ENCODE measurements at regions not wholly inside any gene's neighbourhood (a gene's known extent, or its start where the extent isn't known, plus 50 kb on each side); places are given as distances from the start of the nearest gene placed in this dataset.
"Not testable (repeated sequence)": the region's sequence is repeated elsewhere in the genome, so short reads cannot be mapped to it uniquely, and the experiment has no call there.

- Histone ChIP-seq H3F3A (ENCODE audit: control insufficient read depth, insufficient read depth) (no peaks in the 10 kb centered on the region), H3K27ac (ENCODE audit: low read depth, low read length) (no peak overlapping the region), H3K4me2 (ENCODE audit: low read length) (no peak overlapping the region), H3K9me2 (replicated peaks; ENCODE audit: control insufficient read depth, low read length) (no peaks in the 10 kb centered on the region), H3K4me3 (ENCODE audit: low read length) (no peak overlapping the region), H3K36me3 (ENCODE audit: control insufficient read depth, low read length) (no peaks in the 10 kb centered on the region), H3K27me3 (ENCODE audit: control insufficient read depth, low read length) (no peaks in the 10 kb centered on the region), H3K9me3 (ENCODE audit: control insufficient read depth, insufficient read depth, low read length) (no peaks in the 10 kb centered on the region), H3K4me1 (ENCODE audit: control insufficient read depth, low read length) (no peaks in the 10 kb centered on the region), H4K20me1 (ENCODE audit: control insufficient read depth, insufficient read depth, low read depth, low read length) (no peaks in the 10 kb centered on the region), H3K79me2 (ENCODE audit: control insufficient read depth, low read length) (no peaks in the 10 kb centered on the region)
- no peak for TF ChIP-seq EZH2phosphoT487 (IDR thresholded peaks at IDR 0.05; ENCODE audit: borderline replicate concordance, low read length)
- no peak for TF ChIP-seq CTCF (IDR thresholded peaks at IDR 0.05; ENCODE audit: low read depth, low read length, poor library complexity, severe bottlenecking)
Observed at GRCh38 chr9:87206064-87206661, 258.9 kb upstream of the GAS1 start.

GRCh38 chr9:87210658-87211057 lies 263.4 kb upstream of the GAS1 start:
- not testable (repeated sequence) for H3K36me3 ChIP-seq (ENCODE audit: control insufficient read depth, low read length); H3F3A ChIP-seq (ENCODE audit: control insufficient read depth, insufficient read depth)

GRCh38 chr9:87211669-87212068 lies 264.4 kb upstream of the GAS1 start:
- Histone ChIP-seq H3K36me3 (ENCODE audit: control insufficient read depth, low read length) (no peaks in the 10 kb centered on the region), H3K27me3 (ENCODE audit: control insufficient read depth, low read length) (no peaks in the 10 kb centered on the region), H3K27ac (ENCODE audit: low read depth, low read length) (no peak overlapping the region), H3K9me3 (ENCODE audit: control insufficient read depth, insufficient read depth, low read length) (no peaks in the 10 kb centered on the region), H4K20me1 (ENCODE audit: control insufficient read depth, insufficient read depth, low read depth, low read length) (no peaks in the 10 kb centered on the region), H3K4me1 (ENCODE audit: control insufficient read depth, low read length) (no peaks in the 10 kb centered on the region), H3F3A (ENCODE audit: control insufficient read depth, insufficient read depth) (no peaks in the 10 kb centered on the region), H3K4me3 (ENCODE audit: low read length) (no peak overlapping the region), H3K79me2 (ENCODE audit: control insufficient read depth, low read length) (no peaks in the 10 kb centered on the region), H3K4me2 (ENCODE audit: low read length) (no peak overlapping the region), H3K9me2 (replicated peaks; ENCODE audit: control insufficient read depth, low read length) (no peaks in the 10 kb centered on the region)
- TF ChIP-seq CTCF (IDR thresholded peaks at IDR 0.05; ENCODE audit: low read depth, low read length, poor library complexity, severe bottlenecking) (no peak), EZH2phosphoT487 (IDR thresholded peaks at IDR 0.05; ENCODE audit: borderline replicate concordance, low read length) (no peak)

More at GRCh38 chr9:87210658-87211057, 263.4 kb upstream of the GAS1 start:
- H3K79me2 ChIP-seq (ENCODE audit: control insufficient read depth, low read length); H3K27me3 ChIP-seq (ENCODE audit: control insufficient read depth, low read length); H3K9me2 ChIP-seq (replicated peaks; ENCODE audit: control insufficient read depth, low read length); H4K20me1 ChIP-seq (ENCODE audit: control insufficient read depth, insufficient read depth, low read depth, low read length); H3K27ac ChIP-seq (ENCODE audit: low read depth, low read length); H3K4me1 ChIP-seq (ENCODE audit: control insufficient read depth, low read length); H3K4me3 ChIP-seq (ENCODE audit: low read length); H3K4me2 ChIP-seq (ENCODE audit: low read length); H3K9me3 ChIP-seq (ENCODE audit: control insufficient read depth, insufficient read depth, low read length): not testable (repeated sequence)

- Histone ChIP-seq H3K27me3 (ENCODE audit: control insufficient read depth, low read length) (no peaks in the 10 kb centered on the region), H3K4me2 (ENCODE audit: low read length) (no peak overlapping the region), H3F3A (ENCODE audit: control insufficient read depth, insufficient read depth) (no peaks in the 10 kb centered on the region), H3K4me1 (ENCODE audit: control insufficient read depth, low read length) (no peaks in the 10 kb centered on the region), H3K4me3 (ENCODE audit: low read length) (no peak overlapping the region), H3K36me3 (ENCODE audit: control insufficient read depth, low read length) (no peaks in the 10 kb centered on the region), H3K9me3 (ENCODE audit: control insufficient read depth, insufficient read depth, low read length) (no peaks in the 10 kb centered on the region), H4K20me1 (ENCODE audit: control insufficient read depth, insufficient read depth, low read depth, low read length) (no peaks in the 10 kb centered on the region), H3K9me2 (replicated peaks; ENCODE audit: control insufficient read depth, low read length) (no peaks in the 10 kb centered on the region), H3K27ac (ENCODE audit: low read depth, low read length) (no peak overlapping the region), H3K79me2 (ENCODE audit: control insufficient read depth, low read length) (no peaks in the 10 kb centered on the region)
- no peak for TF ChIP-seq EZH2phosphoT487 (IDR thresholded peaks at IDR 0.05; ENCODE audit: borderline replicate concordance, low read length)
Observed at GRCh38 chr9:87212605-87213021, 265.3 kb upstream of the GAS1 start.

All from DOHH2 (cell line).